Peyer's patch (tissue), 4 donors: ENCODE measurements at regions not wholly inside any gene's neighbourhood (a gene's known extent, or its start where the extent isn't known, plus 50 kb on each side); places are given as distances from the start of the nearest gene placed in this dataset.

Experiments
- DNase-seq, 3 donors: peaks; one replicate each; pipeline ENCODE4 v3.0.0-alpha.2; 2017 to 2019
- H3K27ac ChIP-seq, 4 donors: fragments of 200-600 bp; sonication (generic); one replicate each; pipeline ENCODE4 v1.5.1; 2016 to 2019
- H3K27me3 ChIP-seq, 2 donors: fragments of 200-600 bp; sonication (generic); one replicate each; pipeline ENCODE4 v1.5.1; 2019
- H3K36me3 ChIP-seq, 3 donors: fragments of 200-600 bp; sonication (generic); one replicate each; pipeline ENCODE4 v1.5.1; 2016 to 2019
- H3K4me1 ChIP-seq, 4 donors: fragments of 200-600 bp; sonication (generic); one replicate each; pipeline ENCODE4 v1.5.1; 2016 to 2019
- H3K4me3 ChIP-seq, 4 donors: fragments of 200-600 bp; sonication (generic); 1 replicate in 3 of 4; 2 replicates in 1 of 4; pipeline ENCODE4 v1.5.1; 2016 to 2019; ENCODE audit warnings: mild to moderate bottlenecking in 1 of 4
- H3K9me3 ChIP-seq, 4 donors: fragments of 200-600 bp; sonication (generic); one replicate each; pipeline ENCODE4 v1.5.1; 2016 to 2019; ENCODE audit warnings: mild to moderate bottlenecking in 1 of 4
- CTCF ChIP-seq, 6 experiments: fragments of 450-650 bp in 4 of 6; fragments of 200-600 bp in 2 of 6; sonication (generic) in 1 of 6; IDR thresholded peaks; one replicate each; pipeline ENCODE4 v1.5.1; 2017 to 2019; ENCODE audit warnings: antibody characterized with exemption in 6 of 6, mild to moderate bottlenecking in 3 of 6, moderate library complexity in 1 of 6
- POLR2A ChIP-seq, 2 donors: fragments of 450-650 bp; IDR thresholded peaks; one replicate each; pipeline ENCODE4 v1.5.1; 2017; ENCODE audit warnings: antibody characterized with exemption in 2 of 2, mild to moderate bottlenecking in 2 of 2, moderate library complexity in 2 of 2

- Histone ChIP-seq H3K36me3 (no peaks in the 10 kb centered on the region), H3K9me3 (no peaks in the 10 kb centered on the region), H3K4me3 (no peak overlapping the region), H3K27me3 (no peaks in the 10 kb centered on the region), H3K4me1 (no peaks in the 10 kb centered on the region), H3K27ac (no peak overlapping the region)
- no peak for DNase-seq
- TF ChIP-seq POLR2A (IDR thresholded peaks at IDR 0.05) (no peak), CTCF (IDR thresholded peaks at IDR 0.05) (no peak)
Observed at GRCh38 chr10:85317827-85318226, 989.4 kb downstream of the CCSER2 start.

- Histone ChIP-seq H3K4me1 (no peaks in the 10 kb centered on the region), H3K9me3 (no peaks in the 10 kb centered on the region), H3K4me3 (no peak overlapping the region), H3K27ac (no peak overlapping the region), H3K36me3 (no peaks in the 10 kb centered on the region), H3K27me3 (no peaks in the 10 kb centered on the region)
- DNase-seq = no peak
- no peak for TF ChIP-seq POLR2A (IDR thresholded peaks at IDR 0.05)
- no peak for TF ChIP-seq CTCF (IDR thresholded peaks at IDR 0.05)
Observed at GRCh38 chr10:85318809-85319807, 990.7 kb downstream of the CCSER2 start.

- Histone ChIP-seq H3K9me3 (no peaks in the 10 kb centered on the region), H3K4me3 (no peak overlapping the region), H3K27ac (no peak overlapping the region), H3K36me3 (no peaks in the 10 kb centered on the region), H3K4me1 (no peaks in the 10 kb centered on the region), H3K27me3 (no peaks in the 10 kb centered on the region)
- DNase-seq = no peak
- TF ChIP-seq POLR2A (IDR thresholded peaks at IDR 0.05) = no peak
- TF ChIP-seq CTCF (IDR thresholded peaks at IDR 0.05) = no peak
Observed at GRCh38 chr10:85319826-85320225, 991.4 kb downstream of the CCSER2 start.

- H3K27me3 ChIP-seq = no peaks in the 10 kb centered on the region
- H3K4me1 ChIP-seq = no peaks in the 10 kb centered on the region
- H3K4me3 ChIP-seq = no peak overlapping the region
- no peak for DNase-seq
- no peaks in the 10 kb centered on the region for H3K36me3 ChIP-seq
- TF ChIP-seq POLR2A (IDR thresholded peaks at IDR 0.05) (no peak), CTCF (IDR thresholded peaks at IDR 0.05) (no peak)
- H3K27ac ChIP-seq = no peak overlapping the region
- H3K9me3 ChIP-seq = peaks cover 0 to 3% (median 0%) of the 10 kb centered on the region in 4 donors
Observed at GRCh38 chr10:85333594-85333993, 1005.2 kb downstream of the CCSER2 start.

GRCh38 chr10:85362401-85362800 lies 1004.2 kb downstream of the GRID1 start:
- H3K4me3 ChIP-seq = no peak overlapping the region
- no peaks in the 10 kb centered on the region for H3K27me3 ChIP-seq
- no peak for TF ChIP-seq POLR2A (IDR thresholded peaks at IDR 0.05)
- no peak for TF ChIP-seq CTCF (IDR thresholded peaks at IDR 0.05)
- no peaks in the 10 kb centered on the region for H3K9me3 ChIP-seq
- H3K4me1 ChIP-seq = no peaks in the 10 kb centered on the region
- H3K27ac ChIP-seq = no peak overlapping the region
- no peaks in the 10 kb centered on the region for H3K36me3 ChIP-seq
- DNase-seq = no peak
